NCI-H510A treated with DMSO at 0.1 percent for 48 hours (cell line): ENCODE measurements at regions not wholly inside any gene's neighbourhood (a gene's known extent, or its start where the extent isn't known, plus 50 kb on each side); places are given as distances from the start of the nearest gene placed in this dataset.

ENCODE experiments used
- DNase-seq: peaks from one replicate; lab custom pipeline; 2025; lab: John Stamatoyannopoulos, UW

GRCh38 chr19:16000024-16000663, 51.3 kb downstream of the OR10H4 start:
- DNase-seq, result no peak

GRCh38 chr19:16001481-16002312, 52.9 kb downstream of the OR10H4 start:
- DNase-seq, result no peak

- no peak for DNase-seq
These were observed 53.9 kb downstream of the OR10H4 start for GRCh38 chr19:16002406-16003384.

GRCh38 chr19:16003391-16003790, 54.6 kb downstream of the OR10H4 start:
- DNase-seq, result no peak

- DNase-seq, result no peak
These were observed 57.1 kb downstream of the OR10H4 start for GRCh38 chr19:16005925-16006324.

GRCh38 chr19:16012552-16012951, 63.7 kb upstream of the TPM4 start:
- no peak for DNase-seq

- DNase-seq, result no peak
These were observed 63.0 kb upstream of the TPM4 start for GRCh38 chr19:16013181-16013850.

GRCh38 chr19:16013851-16014840, 62.1 kb upstream of the TPM4 start:
- DNase-seq, result no peak

GRCh38 chr19:16014923-16015804, 61.1 kb upstream of the TPM4 start:
- no peak for DNase-seq

- DNase-seq, result no peak
These were observed 60.5 kb upstream of the TPM4 start for GRCh38 chr19:16015805-16016173.

GRCh38 chr19:16016226-16017137, 59.8 kb upstream of the TPM4 start:
- no peak for DNase-seq

- no peak for DNase-seq
These were observed 59.2 kb upstream of the TPM4 start for GRCh38 chr19:16017138-16017490.

- no peak for DNase-seq
These were observed 58.1 kb upstream of the TPM4 start for GRCh38 chr19:16018106-16018755.

- no peak for DNase-seq
These were observed 57.3 kb upstream of the TPM4 start for GRCh38 chr19:16018801-16019551.

GRCh38 chr19:16019691-16020448, 56.4 kb upstream of the TPM4 start:
- DNase-seq, result no peak

- DNase-seq, result no peak
These were observed 54.5 kb upstream of the TPM4 start for GRCh38 chr19:16021796-16022195.

GRCh38 chr19:16022251-16022650, 54.0 kb upstream of the TPM4 start:
- no peak for DNase-seq
